GM11168 (cell line): ENCODE measurements at regions not wholly inside any gene's neighbourhood (a gene's known extent, or its start where the extent isn't known, plus 50 kb on each side); places are given as distances from the start of the nearest gene placed in this dataset.

Experiments used
- in situ Hi-C: fragments of 300-500 bp; cut with MboI; formaldehyde crosslinking; loops from one replicate; pipeline ENCODE4 v1.12.0; 2022; ENCODE audit warnings: low sequenced_read_pairs; ENCODE audit not compliant: unreplicated experiment

DNA sequence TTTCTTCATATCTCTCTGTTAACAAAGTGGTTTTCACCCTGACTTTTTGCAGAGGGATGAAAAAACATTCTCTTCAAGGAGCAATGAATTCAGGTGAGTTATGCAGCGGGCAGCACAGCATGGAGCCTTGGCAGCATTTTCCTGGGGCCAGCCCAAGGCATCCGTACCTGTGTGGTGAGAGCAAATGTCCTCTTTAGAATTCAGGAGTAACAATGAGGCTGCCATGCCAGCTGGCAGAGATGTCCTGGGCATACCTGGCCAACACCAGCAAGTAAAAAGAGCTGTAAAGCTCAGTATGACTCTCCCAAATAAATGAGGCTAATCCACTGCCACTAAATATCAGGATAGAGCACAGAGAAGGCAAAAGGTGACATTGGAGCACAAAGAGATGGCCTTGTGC lies 277.6 kb upstream of the TRPC7 start:
- in situ Hi-C loops, result no loop called here

- in situ Hi-C loops, result no loop called here
These were observed 274.3 kb upstream of the TRPC7 start for GRCh38 chr5:136639616-136640015.

- in situ Hi-C loops, result no loop called here
These were observed 272.7 kb upstream of the TRPC7 start for GRCh38 chr5:136638084-136638483.

- in situ Hi-C loops, result no loop called here
These were observed 270.7 kb upstream of the TRPC7 start for GRCh38 chr5:136636001-136636400.

- in situ Hi-C loops, result no loop called here
These were observed 265.8 kb upstream of the TRPC7 start for GRCh38 chr5:136631186-136631585.

- in situ Hi-C loops, result no loop called here
These were observed 263.9 kb upstream of the TRPC7 start for GRCh38 chr5:136629125-136629792.

- in situ Hi-C loops, result no loop called here
These were observed 261.2 kb upstream of the TRPC7 start for GRCh38 chr5:136626531-136626930.

DNA sequence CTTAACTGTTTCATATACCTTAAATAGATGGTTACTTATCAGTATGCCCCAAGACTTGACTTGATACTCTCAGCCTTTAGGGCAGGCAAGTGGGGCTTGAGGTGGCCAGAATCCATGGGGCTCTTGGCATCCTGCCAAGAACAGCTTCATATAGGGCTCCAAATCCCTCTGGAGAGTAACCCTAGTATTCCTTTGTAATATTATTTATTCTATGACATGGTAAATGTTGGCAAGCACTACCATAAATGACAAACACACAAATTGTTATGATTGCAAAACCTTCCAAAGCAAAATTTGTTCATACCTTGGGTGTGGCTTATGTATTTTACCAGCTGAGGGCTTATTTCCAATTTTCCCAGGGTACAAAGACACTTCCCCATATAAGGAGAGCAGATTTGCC lies 257.4 kb upstream of the TRPC7 start:
- in situ Hi-C loops, result no loop called here

- in situ Hi-C loops, result no loop called here
These were observed 256.4 kb upstream of the TRPC7 start for GRCh38 chr5:136621743-136622142.

DNA sequence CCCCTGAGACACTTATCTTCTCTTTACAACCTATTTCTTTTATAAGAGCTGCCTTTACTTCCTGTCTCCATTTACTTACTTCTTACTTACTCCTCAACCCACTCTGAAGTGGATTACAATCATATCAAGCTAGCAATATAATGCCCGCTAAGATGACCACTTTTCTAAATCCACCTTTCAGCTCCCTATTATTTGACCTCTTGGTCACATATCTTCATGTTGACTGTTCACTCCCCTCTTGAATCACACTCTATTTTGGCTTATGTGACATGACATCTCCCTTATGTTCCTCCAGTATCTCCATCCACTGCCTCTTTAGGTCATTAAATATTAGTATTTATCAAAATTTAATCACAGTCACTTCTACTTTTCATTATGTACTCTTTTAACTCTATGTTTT lies 255.3 kb upstream of the TRPC7 start:
- in situ Hi-C loops, result no loop called here

DNA sequence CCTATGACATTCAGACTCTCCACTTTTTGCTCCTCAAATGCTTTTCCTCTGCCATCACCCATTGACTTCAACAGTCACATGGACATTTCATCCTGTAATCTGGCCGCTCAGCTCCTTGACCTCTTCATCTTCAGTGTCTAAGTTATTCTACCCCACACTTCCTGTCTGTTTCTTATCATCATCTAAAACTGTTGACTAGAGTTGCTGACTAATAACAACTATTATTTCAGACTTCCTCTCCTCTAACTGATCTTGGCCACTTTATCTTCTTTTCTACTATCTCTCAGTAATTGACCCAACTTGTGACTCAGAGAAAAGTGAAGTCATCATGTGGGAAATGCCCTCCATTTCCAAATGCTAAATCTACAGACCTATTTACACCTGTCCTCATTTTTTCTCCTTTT lies 254.7 kb upstream of the TRPC7 start:
- in situ Hi-C loops, result no loop called here

DNA sequence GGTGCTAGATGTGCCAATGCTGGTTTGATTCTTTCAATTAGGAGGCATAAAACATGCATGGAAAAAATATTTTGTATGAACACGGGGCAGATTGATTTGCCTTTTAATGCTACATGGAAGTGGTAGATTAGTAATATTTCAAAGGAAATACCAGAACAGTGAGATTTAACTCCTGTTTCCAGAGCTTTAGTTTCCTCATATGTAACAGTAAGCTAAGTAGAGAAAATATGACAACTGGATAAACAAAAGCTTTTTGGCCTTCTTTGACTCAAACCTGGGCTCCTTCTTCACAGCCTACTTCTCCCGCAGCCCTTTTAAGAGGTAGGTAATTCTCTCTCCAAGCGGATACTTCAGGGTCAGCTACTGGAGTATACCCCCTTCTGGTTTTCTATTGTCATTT lies 254.2 kb upstream of the TRPC7 start:
- in situ Hi-C loops, result no loop called here

DNA sequence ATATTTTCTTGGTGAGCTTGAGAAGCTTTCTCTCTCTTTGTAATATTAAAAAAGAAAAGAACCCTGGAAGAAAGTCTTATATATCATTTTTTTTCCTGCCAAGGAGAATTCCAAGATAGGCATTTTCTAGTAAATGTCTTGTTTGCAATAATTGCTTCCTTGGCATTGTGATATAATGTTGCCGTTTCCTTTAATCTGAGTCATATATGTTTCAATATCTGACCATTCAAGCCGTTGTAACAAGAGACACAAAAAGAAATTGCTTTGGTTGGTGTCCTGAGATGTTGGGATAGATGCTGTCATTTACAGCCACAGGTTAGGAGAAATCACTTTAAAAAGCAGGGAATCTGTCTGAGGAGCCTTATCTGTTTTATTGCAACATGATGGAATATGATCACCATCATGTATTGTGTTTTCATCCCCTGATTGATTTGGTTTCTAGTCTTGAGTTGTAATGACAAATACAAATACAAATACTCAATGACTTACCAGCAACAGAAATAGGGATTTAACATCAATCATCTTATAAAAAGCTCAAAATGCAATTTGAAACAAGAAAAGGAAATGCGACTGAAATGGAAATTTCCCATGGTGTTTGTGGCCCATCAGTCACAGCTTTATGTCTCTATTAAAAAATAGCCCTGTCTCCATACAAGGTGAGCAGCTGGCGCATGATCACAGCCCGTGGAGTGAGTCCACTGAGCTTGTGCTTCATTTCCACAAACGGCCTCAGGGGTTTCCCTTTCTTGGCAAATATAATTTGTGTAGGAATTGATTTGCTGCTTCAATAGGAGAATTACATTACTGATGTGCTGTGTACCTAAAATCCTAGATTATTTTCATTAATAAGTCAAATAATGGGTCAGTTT lies 250.1 kb upstream of the TRPC7 start:
- in situ Hi-C loops, result no loop called here

DNA sequence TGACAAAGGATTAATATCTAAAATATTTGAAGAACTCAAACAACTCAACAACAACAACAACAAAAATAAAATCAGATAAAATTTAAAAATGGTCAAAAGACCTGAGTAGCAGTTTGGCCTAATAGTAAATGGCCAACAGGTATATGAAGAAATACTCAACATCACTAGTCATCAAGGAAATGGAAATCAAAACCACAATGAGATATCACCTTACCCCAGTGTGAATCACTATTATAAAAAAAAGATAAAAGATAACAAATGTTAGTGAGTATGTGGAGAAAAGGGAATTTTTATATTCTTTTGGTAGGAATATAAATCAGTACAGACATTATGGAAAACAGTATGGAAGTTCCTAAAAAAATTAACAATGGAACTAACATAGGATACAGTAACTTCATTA lies 247.9 kb upstream of the TRPC7 start:
- in situ Hi-C loops, result no loop called here

GRCh38 chr5:136605638-136606037 lies 240.3 kb upstream of the TRPC7 start:
- in situ Hi-C loops, result no loop called here

- in situ Hi-C loops, result no loop called here
These were observed 235.0 kb upstream of the TRPC7 start for GRCh38 chr5:136600306-136600705.

DNA sequence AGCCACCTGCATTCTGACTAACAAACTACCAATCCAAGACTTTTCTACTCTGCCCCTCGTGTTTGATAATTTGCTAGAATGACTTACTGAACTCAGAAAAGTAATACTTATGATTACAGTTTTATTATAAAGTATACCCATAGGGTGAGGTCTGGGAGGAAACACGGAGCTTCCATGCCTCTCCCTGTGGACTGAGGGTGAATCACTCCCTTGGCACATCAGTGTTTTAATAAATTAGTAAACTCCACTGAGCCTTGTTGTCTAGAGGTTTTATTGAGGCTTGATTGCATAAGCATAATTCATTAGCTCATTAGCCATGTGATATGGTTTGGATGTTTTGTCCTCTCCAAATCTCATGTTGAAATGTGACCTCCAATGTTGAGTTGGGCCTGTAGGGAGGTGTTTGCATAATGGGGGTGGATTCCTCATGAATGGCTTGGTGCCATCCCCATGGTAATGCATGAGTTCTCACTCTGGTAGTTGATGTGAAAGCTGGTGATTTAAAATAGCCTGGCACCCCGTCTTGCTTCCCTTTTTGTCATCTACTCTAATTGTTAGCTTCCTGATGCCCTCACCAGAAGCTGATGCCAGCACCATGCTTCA lies 233.6 kb upstream of the TRPC7 start:
- in situ Hi-C loops, result no loop called here

GRCh38 chr5:136594416-136594815 lies 229.1 kb upstream of the TRPC7 start:
- in situ Hi-C loops, result no loop called here

- in situ Hi-C loops, result no loop called here
These were observed 225.2 kb upstream of the TRPC7 start for GRCh38 chr5:136590581-136590980.

GRCh38 chr5:136586196-136586595 lies 220.9 kb upstream of the TRPC7 start:
- in situ Hi-C loops, result no loop called here

GRCh38 chr5:136584474-136584873 lies 219.1 kb upstream of the TRPC7 start:
- in situ Hi-C loops, result no loop called here
